ENCODE measurements at regions not wholly inside any gene's neighbourhood (a gene's known extent, or its start where the extent isn't known, plus 50 kb on each side); places are given as distances from the start of the nearest gene placed in this dataset.

DNA sequence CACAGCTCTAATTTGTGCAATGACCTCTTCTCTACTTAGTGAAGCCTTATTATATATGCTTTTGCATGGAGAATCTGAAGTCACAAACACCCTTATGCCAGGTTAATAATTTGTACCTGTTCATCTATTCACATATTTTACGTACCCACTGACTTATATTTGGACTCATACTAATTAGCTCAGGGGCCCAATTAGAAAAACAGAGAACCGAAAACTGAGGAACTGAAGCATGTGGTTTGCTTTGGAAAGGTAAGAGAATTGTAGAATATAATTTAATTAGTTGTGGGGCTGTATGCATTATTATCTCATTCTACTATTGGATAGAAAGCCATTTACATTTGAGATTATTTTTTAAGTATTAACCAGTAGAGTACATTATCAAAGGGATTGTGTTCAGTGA is 805.9 kb upstream of the CITED2 start:
- TF ChIP-seq, protein P1, sequence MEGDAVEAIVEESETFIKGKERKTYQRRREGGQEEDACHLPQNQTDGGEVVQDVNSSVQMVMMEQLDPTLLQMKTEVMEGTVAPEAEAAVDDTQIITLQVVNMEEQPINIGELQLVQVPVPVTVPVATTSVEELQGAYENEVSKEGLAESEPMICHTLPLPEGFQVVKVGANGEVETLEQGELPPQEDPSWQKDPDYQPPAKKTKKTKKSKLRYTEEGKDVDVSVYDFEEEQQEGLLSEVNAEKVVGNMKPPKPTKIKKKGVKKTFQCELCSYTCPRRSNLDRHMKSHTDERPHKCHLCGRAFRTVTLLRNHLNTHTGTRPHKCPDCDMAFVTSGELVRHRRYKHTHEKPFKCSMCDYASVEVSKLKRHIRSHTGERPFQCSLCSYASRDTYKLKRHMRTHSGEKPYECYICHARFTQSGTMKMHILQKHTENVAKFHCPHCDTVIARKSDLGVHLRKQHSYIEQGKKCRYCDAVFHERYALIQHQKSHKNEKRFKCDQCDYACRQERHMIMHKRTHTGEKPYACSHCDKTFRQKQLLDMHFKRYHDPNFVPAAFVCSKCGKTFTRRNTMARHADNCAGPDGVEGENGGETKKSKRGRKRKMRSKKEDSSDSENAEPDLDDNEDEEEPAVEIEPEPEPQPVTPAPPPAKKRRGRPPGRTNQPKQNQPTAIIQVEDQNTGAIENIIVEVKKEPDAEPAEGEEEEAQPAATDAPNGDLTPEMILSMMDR (IDR thresholded peaks at IDR 0.05; ENCODE audit: low read length), result no peak
- no peak for TF ChIP-seq EZH2 (IDR thresholded peaks at IDR 0.05; ENCODE audit: borderline replicate concordance, low read length)
